Right lobe of liver (tissue), 4 donors: ENCODE measurements at regions not wholly inside any gene's neighbourhood (a gene's known extent, or its start where the extent isn't known, plus 50 kb on each side); places are given as distances from the start of the nearest gene placed in this dataset.
"Not testable (repeated sequence)": the region's sequence is repeated elsewhere in the genome, so short reads cannot be mapped to it uniquely, and the experiment has no call there.

Experiments
- POLR2A ChIP-seq: fragments of 450-650 bp; IDR thresholded peaks from one replicate; pipeline ENCODE4 v1.6.1; 2017; ENCODE audit warnings: antibody characterized with exemption, mild to moderate bottlenecking
- TF ChIP-seq, protein P1 (sequence below), 4 donors: fragments of 200-600 bp in 3 of 4; fragments of 450-650 bp in 1 of 4; IDR thresholded peaks; one replicate each; pipeline versions ENCODE4 v1.5.1 to v1.8.0; 2016 to 2022; ENCODE audit warnings: antibody characterized with exemption in 4 of 4, mild to moderate bottlenecking in 2 of 4
- donor health status: DM: no; HTN: no; CAD: no.
- donor health status: DM: no; HTN: no; CAD: no.
- donor health status: DM: no; HTN: yes; CAD: no.

DNA sequence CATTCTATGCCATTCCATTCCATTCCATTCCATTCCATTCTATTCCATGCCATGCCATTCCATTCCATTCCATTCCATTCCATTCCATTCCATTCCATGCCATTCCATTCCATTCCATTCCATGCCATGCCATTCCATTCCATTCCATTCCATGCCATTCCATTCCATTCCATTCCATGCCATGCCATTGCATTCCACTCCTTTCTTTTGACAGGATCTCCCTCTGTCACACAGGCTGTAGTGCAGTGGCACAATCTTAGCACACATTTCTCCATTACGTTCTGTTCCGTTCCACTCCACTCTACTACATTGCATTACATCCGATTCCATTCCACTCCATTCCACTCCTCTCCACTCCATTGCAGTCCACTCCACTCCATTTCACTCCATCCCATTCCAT is 637.9 kb downstream of the TP53TG3F start:
- TF ChIP-seq, protein P1, sequence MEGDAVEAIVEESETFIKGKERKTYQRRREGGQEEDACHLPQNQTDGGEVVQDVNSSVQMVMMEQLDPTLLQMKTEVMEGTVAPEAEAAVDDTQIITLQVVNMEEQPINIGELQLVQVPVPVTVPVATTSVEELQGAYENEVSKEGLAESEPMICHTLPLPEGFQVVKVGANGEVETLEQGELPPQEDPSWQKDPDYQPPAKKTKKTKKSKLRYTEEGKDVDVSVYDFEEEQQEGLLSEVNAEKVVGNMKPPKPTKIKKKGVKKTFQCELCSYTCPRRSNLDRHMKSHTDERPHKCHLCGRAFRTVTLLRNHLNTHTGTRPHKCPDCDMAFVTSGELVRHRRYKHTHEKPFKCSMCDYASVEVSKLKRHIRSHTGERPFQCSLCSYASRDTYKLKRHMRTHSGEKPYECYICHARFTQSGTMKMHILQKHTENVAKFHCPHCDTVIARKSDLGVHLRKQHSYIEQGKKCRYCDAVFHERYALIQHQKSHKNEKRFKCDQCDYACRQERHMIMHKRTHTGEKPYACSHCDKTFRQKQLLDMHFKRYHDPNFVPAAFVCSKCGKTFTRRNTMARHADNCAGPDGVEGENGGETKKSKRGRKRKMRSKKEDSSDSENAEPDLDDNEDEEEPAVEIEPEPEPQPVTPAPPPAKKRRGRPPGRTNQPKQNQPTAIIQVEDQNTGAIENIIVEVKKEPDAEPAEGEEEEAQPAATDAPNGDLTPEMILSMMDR (IDR thresholded peaks at IDR 0.05) = not testable (repeated sequence)
- TF ChIP-seq POLR2A = not testable (repeated sequence)
